HG03442 (cell line): ENCODE measurements at regions not wholly inside any gene's neighbourhood (a gene's known extent, or its start where the extent isn't known, plus 50 kb on each side); places are given as distances from the start of the nearest gene placed in this dataset.

Source experiments
- ATAC-seq: cut with Tn5 transposase; IDR thresholded peaks from one replicate; pipeline ENCODE4 v1.9.1; 2021; ENCODE audit warnings: mild to moderate bottlenecking, moderate library complexity; ENCODE audit not compliant: unreplicated experiment

DNA sequence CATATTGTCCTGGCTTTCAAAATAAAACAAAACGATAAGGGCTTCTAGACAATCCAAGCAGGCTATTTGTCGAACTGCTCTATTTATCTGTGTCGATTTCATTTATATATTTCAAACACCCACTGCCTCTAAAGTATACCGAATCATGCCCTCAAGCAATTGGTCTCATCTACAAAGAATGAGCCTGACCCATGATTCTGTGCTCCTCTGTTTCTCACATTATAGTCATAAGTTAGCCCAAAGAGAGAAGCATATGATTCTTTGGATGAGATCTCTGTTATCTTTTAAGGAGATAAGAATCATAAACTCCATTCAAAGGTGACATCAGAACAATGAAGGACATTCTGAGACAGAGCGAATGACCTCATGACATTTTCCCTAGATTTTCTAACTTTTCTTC lies 191.1 kb downstream of the MAP2K6 start:
- no peak for ATAC-seq

- no peak for ATAC-seq
These were observed 191.8 kb downstream of the MAP2K6 start for GRCh38 chr17:69606142-69606800.

DNA sequence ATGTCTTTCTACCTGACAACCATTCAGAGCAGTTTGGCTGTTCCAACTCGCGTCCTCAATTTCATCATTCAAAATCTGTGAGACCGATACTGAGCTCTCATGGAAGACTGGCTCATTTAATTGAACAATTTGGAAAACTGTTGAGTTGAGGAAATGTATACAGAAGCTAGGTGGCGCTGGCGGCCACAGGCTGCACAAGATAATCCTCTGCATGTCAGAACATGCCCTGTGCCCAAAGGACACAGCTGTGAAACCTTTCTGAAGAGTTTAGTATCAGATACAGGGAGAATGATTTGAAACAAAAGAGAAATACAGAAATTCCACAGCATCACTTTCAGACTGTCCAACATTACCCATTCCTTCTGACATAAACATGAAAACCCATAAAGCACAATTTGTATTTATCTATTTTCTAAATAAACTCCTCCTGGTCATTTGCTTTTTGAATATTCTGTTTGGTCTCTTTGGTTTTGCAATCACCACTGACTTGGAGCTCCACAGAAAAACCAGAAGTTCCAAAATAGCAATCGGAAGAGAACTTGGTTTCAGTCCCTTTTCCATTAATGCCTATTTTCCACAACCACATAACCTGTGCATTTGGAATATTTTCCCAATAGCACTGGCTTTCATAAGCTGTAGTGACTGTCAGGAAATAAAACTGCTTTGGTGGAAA lies 192.8 kb downstream of the MAP2K6 start:
- ATAC-seq = peak; percentile 96

DNA sequence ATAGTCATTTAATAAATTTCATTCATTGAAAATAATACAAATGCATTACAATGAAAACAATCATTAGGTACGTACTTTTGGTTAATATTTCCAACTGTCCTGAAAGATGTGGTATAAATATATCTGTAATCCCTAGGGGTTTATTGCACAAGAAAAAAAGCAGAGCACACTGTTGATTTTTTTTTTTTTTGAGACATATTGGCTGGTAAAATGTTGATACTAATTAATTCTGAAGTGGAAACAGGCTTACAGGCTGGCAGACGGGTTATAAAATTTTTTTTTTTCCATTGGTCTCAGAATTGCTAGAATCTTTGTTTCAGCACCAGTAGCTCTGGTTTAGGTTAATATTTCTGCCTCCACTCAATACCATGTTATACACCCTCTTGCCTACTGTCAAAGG lies 193.6 kb downstream of the MAP2K6 start:
- no peak for ATAC-seq

DNA sequence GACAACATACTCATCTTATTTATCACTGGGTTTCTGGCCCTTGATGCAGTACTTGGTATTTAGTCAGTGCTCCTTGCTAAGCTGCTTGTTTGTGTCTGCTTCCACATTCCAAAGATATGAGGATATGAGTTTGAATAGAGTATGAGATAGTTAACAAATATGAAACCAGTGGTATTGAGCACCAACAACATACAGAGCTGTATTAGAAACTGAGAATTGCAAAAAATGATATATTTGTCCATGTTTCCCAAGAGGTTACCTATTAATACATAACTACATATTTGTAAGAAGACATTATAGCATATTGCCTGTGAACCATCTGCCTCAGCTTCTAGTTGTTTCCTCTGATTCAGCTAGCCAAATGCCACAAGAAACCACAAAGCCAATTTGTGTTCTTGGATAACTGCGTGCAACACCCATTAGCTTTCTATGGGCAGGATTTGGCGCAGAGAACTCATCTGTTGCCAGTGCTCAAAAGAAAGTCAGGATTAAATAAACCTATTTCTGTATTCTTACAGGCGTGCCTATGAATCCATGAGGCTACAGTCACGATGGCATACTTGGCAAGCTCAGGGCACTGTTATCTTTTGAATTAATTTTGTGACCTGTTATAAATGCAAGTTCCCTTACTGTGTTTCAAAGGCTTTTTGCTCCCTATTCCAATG lies 194.4 kb downstream of the MAP2K6 start:
- ATAC-seq = no peak

DNA sequence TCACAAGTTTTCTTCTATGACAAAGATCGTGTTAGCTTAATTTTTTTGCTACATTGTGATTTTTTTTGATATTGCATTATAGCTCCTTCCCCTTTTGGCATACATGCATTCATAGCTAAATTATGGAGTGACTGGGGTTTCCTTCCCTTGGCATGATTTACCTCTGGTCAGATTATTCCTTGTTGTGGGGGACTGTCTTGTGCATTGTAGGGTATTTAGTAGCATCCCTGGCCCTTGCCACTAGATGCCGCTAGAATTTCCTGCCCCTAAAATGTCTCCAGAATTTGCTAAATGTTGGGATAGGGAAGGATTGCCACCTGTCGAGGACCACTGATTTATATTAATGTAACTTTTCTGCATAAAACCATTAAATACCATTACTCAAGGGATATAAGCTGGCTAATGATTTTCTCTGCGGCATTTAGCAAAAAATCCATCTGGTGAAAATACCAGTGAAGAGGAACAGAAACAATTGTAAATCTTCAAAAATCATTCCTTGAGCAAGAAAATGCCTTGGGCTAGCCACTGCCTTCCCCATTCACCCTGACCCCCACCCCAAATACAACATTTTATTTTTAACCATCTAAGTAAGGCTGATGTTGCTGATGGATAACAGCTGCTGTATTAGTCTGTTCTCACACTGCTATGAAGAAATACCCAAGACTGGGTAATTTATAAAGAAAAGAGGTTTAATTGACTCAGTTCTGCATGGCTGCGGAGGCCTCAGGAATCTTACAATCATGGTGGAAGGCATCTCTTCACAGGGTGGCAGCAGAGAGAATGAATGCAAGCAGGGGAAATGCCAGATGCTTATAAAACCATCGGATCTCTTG lies 195.2 kb downstream of the MAP2K6 start:
- ATAC-seq = no peak

GRCh38 chr17:69620363-69620762 lies 205.9 kb downstream of the MAP2K6 start:
- no peak for ATAC-seq

GRCh38 chr17:69625474-69625873 lies 211.0 kb downstream of the MAP2K6 start:
- no peak for ATAC-seq

DNA sequence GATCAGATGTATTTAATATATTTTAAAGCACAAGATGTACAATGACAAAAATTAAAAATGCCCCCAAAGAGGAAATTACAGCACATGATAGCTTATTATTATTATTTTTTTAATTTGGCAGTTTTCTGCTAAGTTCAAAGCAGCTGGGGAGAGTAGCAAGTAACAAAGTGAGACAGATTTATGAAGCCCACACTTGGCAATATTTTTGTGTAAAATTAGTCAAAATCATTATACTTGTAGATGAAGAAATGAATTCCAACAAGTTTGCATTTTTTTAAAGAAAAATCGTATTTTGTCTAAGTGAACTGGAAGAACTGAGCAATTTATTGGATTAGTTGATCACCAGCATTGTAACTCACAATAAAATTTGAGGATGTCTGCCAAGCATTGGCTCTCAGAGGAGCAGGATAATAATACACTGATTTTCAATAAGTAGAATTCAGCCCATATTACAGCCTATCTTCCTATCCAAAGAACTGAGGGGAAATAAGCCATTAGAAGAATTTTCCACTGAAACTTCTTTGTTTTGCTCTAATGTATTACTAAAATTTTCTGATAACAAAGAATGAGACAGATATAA lies 215.6 kb downstream of the MAP2K6 start:
- ATAC-seq = no peak

GRCh38 chr17:69634844-69635243 lies 220.3 kb downstream of the MAP2K6 start:
- ATAC-seq = no peak

- no peak for ATAC-seq
These were observed 223.1 kb downstream of the MAP2K6 start for GRCh38 chr17:69637446-69638156.

DNA sequence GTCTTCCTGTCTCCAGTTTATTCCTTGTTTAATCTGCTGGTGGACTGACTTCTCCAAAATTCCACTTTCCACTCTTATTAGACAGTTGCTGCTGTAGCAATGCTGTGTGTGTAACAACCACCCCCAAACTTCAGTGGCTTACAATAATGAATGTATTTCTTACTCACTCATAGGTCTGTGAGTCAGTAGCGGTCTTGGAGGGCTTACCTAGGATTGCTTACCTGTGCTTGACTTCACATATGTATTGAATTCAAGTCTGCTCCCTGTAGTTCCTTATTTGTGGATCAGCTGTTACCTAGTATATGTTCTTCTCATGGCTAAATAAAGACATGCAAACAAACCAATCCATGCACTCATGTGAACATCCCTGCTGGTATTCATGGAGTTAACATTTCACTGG lies 224.6 kb downstream of the MAP2K6 start:
- ATAC-seq = no peak

- no peak for ATAC-seq
These were observed 225.6 kb downstream of the MAP2K6 start for GRCh38 chr17:69640073-69640472.

DNA sequence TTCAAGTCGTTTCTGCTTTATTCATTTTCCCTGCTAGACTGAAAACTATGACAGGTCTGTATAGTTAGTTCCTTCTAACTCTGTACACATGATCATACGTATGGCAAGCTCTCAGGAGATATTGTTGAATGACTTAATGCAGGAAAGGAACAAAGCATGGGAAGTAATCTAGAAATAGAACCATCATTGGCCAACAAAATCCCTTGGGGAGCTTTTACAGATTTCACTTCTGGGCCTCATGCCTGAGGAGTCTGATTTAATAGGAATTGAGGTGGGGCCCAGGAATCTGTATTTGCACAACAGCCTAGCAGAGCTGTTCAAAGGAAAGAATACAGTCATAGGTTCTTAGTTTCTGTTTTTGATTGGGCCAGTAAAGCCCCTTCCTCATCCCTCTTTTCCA lies 229.2 kb downstream of the MAP2K6 start:
- no peak for ATAC-seq

DNA sequence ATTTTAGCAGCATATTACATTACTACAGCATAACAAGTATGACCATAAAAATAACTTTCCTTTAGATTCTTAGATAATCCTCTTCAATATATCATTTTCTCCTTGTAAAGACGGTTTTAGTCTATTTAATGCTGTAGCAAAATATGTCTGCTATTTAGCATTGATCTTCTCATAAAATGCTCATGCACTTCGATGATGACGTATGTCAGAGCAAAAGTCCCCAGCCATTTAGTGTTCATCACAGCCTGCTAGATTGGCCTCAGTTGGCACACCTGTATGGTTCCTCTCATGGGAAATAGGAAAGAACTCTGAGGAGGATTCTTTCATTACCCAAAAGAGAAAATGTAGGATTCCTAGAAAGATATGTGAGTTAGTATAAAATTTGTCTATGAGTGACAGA lies 232.2 kb downstream of the MAP2K6 start:
- no peak for ATAC-seq

DNA sequence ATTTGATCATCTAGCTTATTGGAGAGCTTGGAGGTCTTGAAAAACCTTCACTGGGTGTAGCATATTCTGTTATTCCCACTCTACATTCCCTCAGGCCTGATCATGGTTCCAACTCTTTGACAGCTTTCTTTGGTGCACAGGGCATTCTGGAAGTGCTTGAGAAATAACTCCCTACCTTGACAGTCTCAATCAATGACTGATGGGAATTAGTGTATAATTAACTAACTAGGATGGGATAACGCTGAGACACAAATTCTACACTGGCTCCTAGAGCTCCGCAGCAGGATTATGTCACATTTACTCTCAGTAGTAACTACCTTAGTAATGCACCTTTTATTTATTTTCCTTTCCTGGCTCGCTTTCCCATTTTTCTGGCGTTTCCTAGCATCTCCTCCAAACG lies 236.4 kb downstream of the MAP2K6 start:
- ATAC-seq = no peak

- ATAC-seq = no peak
These were observed 237.4 kb downstream of the MAP2K6 start for GRCh38 chr17:69651921-69652320.

DNA sequence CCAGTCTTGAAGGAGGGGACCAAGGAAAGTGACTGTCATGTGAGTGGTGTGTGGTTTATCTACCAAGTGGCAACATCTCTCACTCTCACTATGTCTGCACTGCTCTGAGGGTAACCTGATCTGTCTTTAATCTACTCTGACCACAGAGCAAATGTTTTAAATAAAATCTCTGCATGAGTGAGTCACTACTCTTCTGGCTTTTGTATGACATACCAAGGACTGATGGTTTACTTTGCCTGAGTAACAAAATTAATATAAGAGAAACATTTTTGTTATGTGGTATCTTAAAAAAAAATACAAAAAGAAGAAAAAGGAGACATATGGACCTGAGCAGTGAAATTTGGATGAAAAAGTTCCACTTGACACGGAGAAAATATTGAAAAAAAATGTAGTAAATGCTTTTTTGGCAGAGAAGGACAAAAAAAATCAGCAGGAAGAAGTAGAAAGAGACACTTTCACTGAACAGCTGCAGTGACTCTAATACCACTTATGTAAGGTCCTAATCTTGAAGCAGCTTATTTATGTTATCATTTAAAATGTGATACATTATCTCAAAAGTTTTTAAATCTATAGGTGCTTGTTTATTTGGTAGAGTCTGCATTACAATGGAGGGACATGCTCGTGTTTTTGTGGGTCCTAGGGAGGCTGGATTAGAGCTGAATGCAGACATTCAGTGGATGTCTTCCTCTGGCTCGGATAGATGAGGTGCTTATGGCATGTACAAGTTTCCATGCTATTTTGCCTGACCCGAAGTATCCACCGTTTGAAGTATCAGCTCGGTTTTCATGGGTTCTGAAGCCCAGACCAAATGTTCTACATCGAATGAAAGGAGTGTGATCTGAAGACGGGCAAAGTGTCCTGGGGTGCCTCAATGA lies 240.7 kb downstream of the MAP2K6 start:
- no peak for ATAC-seq

DNA sequence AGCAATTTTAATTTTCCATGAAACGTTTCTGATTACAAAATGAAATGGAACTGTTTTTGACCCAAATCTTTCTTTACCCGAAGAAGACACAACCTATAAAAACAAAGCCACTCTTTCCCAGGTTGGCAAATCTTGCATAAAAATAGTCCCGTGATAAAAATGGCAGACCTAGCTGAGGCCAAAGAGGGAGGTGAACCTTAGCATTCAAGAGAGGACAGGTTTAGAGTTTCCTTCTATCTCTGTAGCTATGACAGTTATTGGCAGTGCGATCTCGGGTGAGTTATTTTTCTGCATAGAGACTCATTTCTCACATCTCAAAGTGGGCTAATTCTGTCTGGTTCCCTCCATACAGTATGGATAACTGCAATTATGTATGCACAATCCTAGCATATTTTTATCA lies 241.4 kb downstream of the MAP2K6 start:
- no peak for ATAC-seq
